ENCODE measurements at regions not wholly inside any gene's neighbourhood (a gene's known extent, or its start where the extent isn't known, plus 50 kb on each side); places are given as distances from the start of the nearest gene placed in this dataset.
A peak's percentile ranks its signal among the peaks of the same experiment; 100 is the strongest.

GRCh38 chr16:86949630-86950029 is 367.6 kb downstream of the C16orf95 start:
- H3K4me3 ChIP-seq (ENCODE audit: control insufficient read depth, low read depth, low read length), result no peak overlapping the region
- TF ChIP-seq CTCF (conservative IDR thresholded peaks at IDR 0.05; ENCODE audit: control insufficient read depth, insufficient read depth, low read depth, low read length), result no peak
- no peak for DNase-seq (ENCODE audit: low read depth)

GRCh38 chr16:86951041-86951822 is 366.0 kb downstream of the C16orf95 start:
- TF ChIP-seq CTCF (conservative IDR thresholded peaks at IDR 0.05; ENCODE audit: control insufficient read depth, insufficient read depth, low read depth, low read length), result no peak
- no peak for DNase-seq (ENCODE audit: low read depth)
- no peak overlapping the region for H3K4me3 ChIP-seq (ENCODE audit: control insufficient read depth, low read depth, low read length)

GRCh38 chr16:86951831-86952598 is 365.2 kb downstream of the C16orf95 start:
- H3K4me3 ChIP-seq (ENCODE audit: control insufficient read depth, low read depth, low read length), result no peak overlapping the region
- TF ChIP-seq CTCF (conservative IDR thresholded peaks at IDR 0.05; ENCODE audit: control insufficient read depth, insufficient read depth, low read depth, low read length), result no peak
- DNase-seq (ENCODE audit: low read depth), result peak; percentile 100

- peak; percentile 60 for DNase-seq (ENCODE audit: low read depth)
- no peak overlapping the region for H3K4me3 ChIP-seq (ENCODE audit: control insufficient read depth, low read depth, low read length)
- no peak for TF ChIP-seq CTCF (conservative IDR thresholded peaks at IDR 0.05; ENCODE audit: control insufficient read depth, insufficient read depth, low read depth, low read length)
Observed at GRCh38 chr16:86952769-86953168, 364.4 kb downstream of the C16orf95 start.

- no peak overlapping the region for H3K4me3 ChIP-seq (ENCODE audit: control insufficient read depth, low read depth, low read length)
- TF ChIP-seq CTCF (conservative IDR thresholded peaks at IDR 0.05; ENCODE audit: control insufficient read depth, insufficient read depth, low read depth, low read length), result no peak
- no peak for DNase-seq (ENCODE audit: low read depth)
Observed at GRCh38 chr16:86953631-86954391, 363.4 kb downstream of the C16orf95 start.

- H3K4me3 ChIP-seq (ENCODE audit: control insufficient read depth, low read depth, low read length), result no peak overlapping the region
- TF ChIP-seq CTCF (conservative IDR thresholded peaks at IDR 0.05; ENCODE audit: control insufficient read depth, insufficient read depth, low read depth, low read length), result no peak
- no peak for DNase-seq (ENCODE audit: low read depth)
Observed at GRCh38 chr16:86955136-86955855, 361.9 kb downstream of the C16orf95 start.

Data from fibroblast of mammary gland (primary cell).